Astrocyte (in vitro differentiated cells and primary cell): ENCODE measurements at regions not wholly inside any gene's neighbourhood (a gene's known extent, or its start where the extent isn't known, plus 50 kb on each side); places are given as distances from the start of the nearest gene placed in this dataset.

Experiments
- DNase-seq: peaks from one replicate; pipeline ENCODE4 v3.0.0-alpha.2; 2010; ENCODE audit warnings: low read depth
- FAIRE-seq: peaks from 2 replicates; lab custom pipeline; 2011; peaks lifted over from hg19 to GRCh38; lab: Jason Lieb, UNC
- H2AFZ ChIP-seq: 2 replicates; pipeline ENCODE4 v1.6.0; 2012; ENCODE audit warnings: low read depth, low read length, inconsistent platforms
- H3K27ac ChIP-seq: 2 replicates; pipeline ENCODE4 v1.5.1; 2011; ENCODE audit warnings: low read depth, low read length, inconsistent platforms
- H3K27me3 ChIP-seq: 2 replicates; pipeline ENCODE4 v1.6.0; 2011; ENCODE audit warnings: low read length, inconsistent platforms; ENCODE audit not compliant: insufficient read depth
- H3K36me3 ChIP-seq: 2 replicates; pipeline ENCODE4 v1.5.1; 2011; ENCODE audit warnings: low read length, inconsistent platforms; ENCODE audit not compliant: insufficient read depth
- H3K4me1 ChIP-seq: 2 replicates; pipeline ENCODE4 v1.5.1; 2011; ENCODE audit warnings: low read length, inconsistent platforms; ENCODE audit not compliant: insufficient read depth
- H3K4me2 ChIP-seq: 2 replicates; pipeline ENCODE4 v1.6.0; 2012; ENCODE audit warnings: low read length, inconsistent platforms
- H3K4me3 ChIP-seq: 2 replicates; pipeline ENCODE4 v1.5.1; 2011; ENCODE audit warnings: low read depth, mild to moderate bottlenecking, low read length, inconsistent platforms; ENCODE audit not compliant: insufficient read depth
- H3K79me2 ChIP-seq: 2 replicates; pipeline ENCODE4 v1.6.0; 2012; ENCODE audit warnings: mild to moderate bottlenecking, low read length, inconsistent platforms; ENCODE audit not compliant: insufficient read depth
- H3K9ac ChIP-seq: 2 replicates; pipeline ENCODE4 v1.6.0; 2012; ENCODE audit warnings: mild to moderate bottlenecking, low read length, inconsistent platforms
- H3K9me3 ChIP-seq: 2 replicates; pipeline ENCODE4 v1.5.1; 2012; ENCODE audit warnings: low read depth, mild to moderate bottlenecking, low read length, inconsistent platforms; ENCODE audit not compliant: insufficient read depth
- H4K20me1 ChIP-seq: 2 replicates; pipeline ENCODE4 v1.6.0; 2012; ENCODE audit warnings: low read length, inconsistent platforms; ENCODE audit not compliant: insufficient read depth
- H3K27ac Mint-ChIP-seq: one replicate; pipeline ENCODE4 v1.8.0; 2021; ENCODE audit warnings: mild to moderate bottlenecking, mixed read lengths; ENCODE audit not compliant: unreplicated experiment
- H3K27me3 Mint-ChIP-seq: one replicate; pipeline ENCODE4 v1.8.0; 2021; ENCODE audit warnings: low read depth, mixed read lengths; ENCODE audit not compliant: unreplicated experiment
- H3K36me3 Mint-ChIP-seq: one replicate; pipeline ENCODE4 v1.8.0; 2021; ENCODE audit warnings: low read depth, mixed read lengths; ENCODE audit not compliant: unreplicated experiment
- H3K4me1 Mint-ChIP-seq: one replicate; pipeline ENCODE4 v1.8.0; 2021; ENCODE audit warnings: low read depth, mixed read lengths; ENCODE audit not compliant: unreplicated experiment
- H3K4me3 Mint-ChIP-seq: one replicate; pipeline ENCODE4 v1.8.0; 2021; ENCODE audit warnings: mild to moderate bottlenecking, moderate library complexity, mixed read lengths; ENCODE audit not compliant: unreplicated experiment
- H3K9me3 Mint-ChIP-seq: one replicate; pipeline ENCODE4 v1.8.0; 2021; ENCODE audit warnings: mild to moderate bottlenecking, mixed read lengths; ENCODE audit not compliant: unreplicated experiment
- EZH2 ChIP-seq: IDR thresholded peaks from 2 replicates; pipeline ENCODE4 v1.6.1; 2012; ENCODE audit warnings: mild to moderate bottlenecking, low read length, inconsistent platforms; ENCODE audit not compliant: insufficient read depth
- TF ChIP-seq, protein P1 (sequence below): IDR thresholded peaks from 2 replicates; pipeline ENCODE4 v1.5.1; 2011; ENCODE audit warnings: low read depth, mild to moderate bottlenecking, inconsistent platforms, low read length, moderate library complexity; ENCODE audit not compliant: insufficient read depth

DNA sequence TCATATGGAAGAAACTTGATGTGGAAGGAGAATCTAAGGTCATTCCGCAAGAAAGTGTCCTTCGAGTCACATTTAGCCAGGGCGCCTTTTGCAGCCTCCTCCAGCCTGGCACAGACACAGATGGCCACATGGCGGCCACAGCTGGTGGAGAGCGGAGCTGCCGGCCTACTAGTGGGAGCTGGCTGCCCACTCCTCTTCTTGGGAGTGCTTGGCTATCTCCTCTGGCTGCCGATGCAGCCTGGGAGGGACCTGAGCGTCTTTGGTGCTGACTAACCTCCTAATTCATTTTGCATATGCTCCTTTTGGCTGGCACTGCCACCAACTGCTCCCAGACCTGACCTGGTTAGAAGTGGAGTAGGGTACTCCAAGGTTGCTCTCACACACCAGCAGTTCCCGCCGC is 199.3 kb upstream of the MYT1L start:
- Mint-ChIP-seq H3K4me3 (no peak overlapping the region), H3K27me3 (no peaks in the 10 kb centered on the region), H3K27ac (no peak overlapping the region), H3K36me3 (peaks cover 2% of the 10 kb centered on the region), H3K4me1 (peaks cover 9% of the 10 kb centered on the region), H3K9me3 (no peaks in the 10 kb centered on the region)
- no peaks in the 10 kb centered on the region for H3K36me3 ChIP-seq
- no peak for TF ChIP-seq EZH2
- TF ChIP-seq, protein P1, sequence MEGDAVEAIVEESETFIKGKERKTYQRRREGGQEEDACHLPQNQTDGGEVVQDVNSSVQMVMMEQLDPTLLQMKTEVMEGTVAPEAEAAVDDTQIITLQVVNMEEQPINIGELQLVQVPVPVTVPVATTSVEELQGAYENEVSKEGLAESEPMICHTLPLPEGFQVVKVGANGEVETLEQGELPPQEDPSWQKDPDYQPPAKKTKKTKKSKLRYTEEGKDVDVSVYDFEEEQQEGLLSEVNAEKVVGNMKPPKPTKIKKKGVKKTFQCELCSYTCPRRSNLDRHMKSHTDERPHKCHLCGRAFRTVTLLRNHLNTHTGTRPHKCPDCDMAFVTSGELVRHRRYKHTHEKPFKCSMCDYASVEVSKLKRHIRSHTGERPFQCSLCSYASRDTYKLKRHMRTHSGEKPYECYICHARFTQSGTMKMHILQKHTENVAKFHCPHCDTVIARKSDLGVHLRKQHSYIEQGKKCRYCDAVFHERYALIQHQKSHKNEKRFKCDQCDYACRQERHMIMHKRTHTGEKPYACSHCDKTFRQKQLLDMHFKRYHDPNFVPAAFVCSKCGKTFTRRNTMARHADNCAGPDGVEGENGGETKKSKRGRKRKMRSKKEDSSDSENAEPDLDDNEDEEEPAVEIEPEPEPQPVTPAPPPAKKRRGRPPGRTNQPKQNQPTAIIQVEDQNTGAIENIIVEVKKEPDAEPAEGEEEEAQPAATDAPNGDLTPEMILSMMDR = no peak
- H3K4me2 ChIP-seq = no peak overlapping the region
- H3K4me3 ChIP-seq = no peak overlapping the region
- no peak overlapping the region for H3K27ac ChIP-seq
- H3K9me3 ChIP-seq = no peaks in the 10 kb centered on the region
- FAIRE-seq = no peak
- H3K9ac ChIP-seq = no peak overlapping the region
- H3K4me1 ChIP-seq = no peaks in the 10 kb centered on the region
- H4K20me1 ChIP-seq = no peaks in the 10 kb centered on the region
- DNase-seq = no peak
- H3K79me2 ChIP-seq = no peaks in the 10 kb centered on the region
- H2AFZ ChIP-seq = no peak overlapping the region
- no peaks in the 10 kb centered on the region for H3K27me3 ChIP-seq

DNA sequence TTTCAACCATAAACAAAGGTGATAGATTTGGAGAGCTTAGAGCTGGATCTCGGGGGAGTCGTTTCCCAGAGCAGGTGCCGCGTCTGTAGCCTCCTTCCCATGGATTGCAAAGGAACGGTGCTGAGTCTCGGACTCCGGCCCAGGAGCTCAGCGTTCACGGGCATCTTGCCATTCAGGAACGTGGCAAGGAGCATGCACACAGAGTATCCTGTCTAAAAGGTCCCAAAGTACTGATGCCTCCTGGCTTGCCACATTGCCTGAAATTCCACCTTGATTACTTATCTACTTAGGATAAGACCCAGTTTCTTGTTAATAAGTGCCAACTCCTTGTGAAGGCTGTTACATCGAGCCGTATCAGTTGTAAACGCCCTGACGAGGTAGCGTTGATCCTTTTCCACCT is 197.8 kb upstream of the MYT1L start:
- Mint-ChIP-seq H3K27me3 (no peaks in the 10 kb centered on the region), H3K9me3 (no peaks in the 10 kb centered on the region)
- FAIRE-seq = no peak

DNA sequence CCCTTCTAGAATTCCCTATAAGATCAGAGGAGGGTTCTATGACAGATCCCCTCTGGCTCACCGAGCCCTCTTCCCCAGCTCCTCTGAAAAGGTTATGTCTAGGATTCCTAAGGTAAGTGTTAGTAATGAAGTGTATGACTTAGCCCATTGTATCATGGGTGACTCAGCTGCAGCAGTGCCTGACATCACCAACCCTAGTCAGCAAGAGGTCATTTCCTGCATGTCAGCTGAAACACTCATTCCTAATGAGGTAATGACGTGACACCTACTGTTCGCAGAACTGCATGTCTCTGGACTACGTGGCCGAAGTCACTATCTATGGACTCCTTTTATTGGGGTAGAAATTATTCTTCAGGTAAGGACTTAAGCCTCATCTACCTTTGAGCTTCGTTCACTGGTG is 196.1 kb upstream of the MYT1L start:
- Histone ChIP-seq H3K4me3 (no peak overlapping the region), H3K79me2 (no peaks in the 10 kb centered on the region), H3K27me3 (no peaks in the 10 kb centered on the region), H3K4me2 (no peak overlapping the region), H3K9me3 (no peaks in the 10 kb centered on the region), H3K36me3 (no peaks in the 10 kb centered on the region), H3K27ac (no peak overlapping the region), H4K20me1 (no peaks in the 10 kb centered on the region), H3K4me1 (no peaks in the 10 kb centered on the region), H3K9ac (no peak overlapping the region), H2AFZ (no peak overlapping the region)
- Mint-ChIP-seq H3K27me3 (no peaks in the 10 kb centered on the region), H3K4me3 (no peak overlapping the region), H3K9me3 (no peaks in the 10 kb centered on the region), H3K4me1 (peaks cover 18% of the 10 kb centered on the region), H3K36me3 (peaks cover 2% of the 10 kb centered on the region), H3K27ac (peak overlapping the region; percentile 70)
- no peak for FAIRE-seq
- no peak for DNase-seq
- no peak for TF ChIP-seq EZH2
- TF ChIP-seq, protein P1 = no peak

More for the DNA sequence above, 197.8 kb upstream of the MYT1L start:
- Histone ChIP-seq H3K4me3 (no peak overlapping the region), H4K20me1 (no peaks in the 10 kb centered on the region), H3K36me3 (no peaks in the 10 kb centered on the region), H3K4me1 (no peaks in the 10 kb centered on the region), H3K27ac (no peak overlapping the region), H3K9ac (no peak overlapping the region), H3K4me2 (no peak overlapping the region), H3K9me3 (no peaks in the 10 kb centered on the region), H3K27me3 (no peaks in the 10 kb centered on the region), H3K79me2 (no peaks in the 10 kb centered on the region), H2AFZ (no peak overlapping the region)
- no peak for TF ChIP-seq EZH2
- TF ChIP-seq, protein P1 = no peak
- Mint-ChIP-seq H3K36me3 (peaks cover 2% of the 10 kb centered on the region), H3K27ac (no peak overlapping the region), H3K4me3 (no peak overlapping the region), H3K4me1 (peaks cover 14% of the 10 kb centered on the region)
- no peak for DNase-seq
